ENCODE measurements at regions not wholly inside any gene's neighbourhood (a gene's known extent, or its start where the extent isn't known, plus 50 kb on each side); places are given as distances from the start of the nearest gene placed in this dataset.

GRCh38 chr9:119667163-119667562, 297.9 kb upstream of the BRINP1 start:
- no peak for DNase-seq (ENCODE audit: extremely low read depth, low read depth)
- no peak for TF ChIP-seq CTCF (IDR thresholded peaks at IDR 0.05; ENCODE audit: low read depth, low read length)

- TF ChIP-seq CTCF (IDR thresholded peaks at IDR 0.05; ENCODE audit: low read depth, low read length), result no peak
Measured at GRCh38 chr9:119662329-119662728, 293.1 kb upstream of the BRINP1 start.

GRCh38 chr9:119652931-119653330, 283.7 kb upstream of the BRINP1 start:
- DNase-seq (ENCODE audit: extremely low read depth, low read depth), result no peak
- no peak for TF ChIP-seq CTCF (IDR thresholded peaks at IDR 0.05; ENCODE audit: low read depth, low read length)

More at GRCh38 chr9:119662329-119662728, 293.1 kb upstream of the BRINP1 start:
- DNase-seq (ENCODE audit: extremely low read depth, low read depth), result no peak

GRCh38 chr9:119649205-119649604, 280.0 kb upstream of the BRINP1 start:
- DNase-seq (ENCODE audit: extremely low read depth, low read depth), result no peak
- no peak for TF ChIP-seq CTCF (IDR thresholded peaks at IDR 0.05; ENCODE audit: low read depth, low read length)

- DNase-seq (ENCODE audit: extremely low read depth, low read depth), result no peak
- no peak for TF ChIP-seq CTCF (IDR thresholded peaks at IDR 0.05; ENCODE audit: low read depth, low read length)
Measured at GRCh38 chr9:119639287-119639955, 270.2 kb upstream of the BRINP1 start.

- no peak for TF ChIP-seq CTCF (IDR thresholded peaks at IDR 0.05; ENCODE audit: low read depth, low read length)
- DNase-seq (ENCODE audit: extremely low read depth, low read depth), result no peak
Measured at GRCh38 chr9:119634006-119634405, 264.8 kb upstream of the BRINP1 start.

- TF ChIP-seq CTCF (IDR thresholded peaks at IDR 0.05; ENCODE audit: low read depth, low read length), result no peak
- no peak for DNase-seq (ENCODE audit: extremely low read depth, low read depth)
Measured at GRCh38 chr9:119611565-119611964, 242.3 kb upstream of the BRINP1 start.
